ENCODE measurements at regions not wholly inside any gene's neighbourhood (a gene's known extent, or its start where the extent isn't known, plus 50 kb on each side); places are given as distances from the start of the nearest gene placed in this dataset.

DNA sequence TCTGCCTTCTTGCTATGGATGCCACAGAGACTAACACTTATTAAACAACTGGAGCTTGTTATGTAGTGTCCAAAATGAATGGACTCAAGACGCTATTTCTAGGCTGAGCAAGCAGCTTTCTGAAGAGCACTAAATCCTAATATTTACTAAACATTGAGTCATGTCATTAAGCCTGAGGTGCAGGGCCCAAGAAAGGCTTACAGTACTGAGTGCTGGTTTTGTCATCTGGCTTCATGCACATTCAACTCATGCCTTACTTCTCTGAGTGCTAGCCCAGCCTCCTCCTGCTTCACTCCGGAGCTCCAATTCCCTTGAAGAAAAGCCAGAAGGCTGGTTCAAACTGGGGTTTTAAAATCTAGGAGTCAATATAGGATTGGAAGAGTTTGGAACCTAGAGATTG is 363.3 kb upstream of the CDH5 start:
- H3K9me3 ChIP-seq (ENCODE audit: control insufficient read depth, low read length), result no peaks in the 10 kb centered on the region
- H3K27ac ChIP-seq (ENCODE audit: insufficient read depth, low read length, poor library complexity, severe bottlenecking), result no peak overlapping the region
- H3K36me3 ChIP-seq (ENCODE audit: control insufficient read depth, insufficient read depth, low read length), result no peaks in the 10 kb centered on the region
- no peak for DNase-seq
- H3K27me3 ChIP-seq (replicated peaks; ENCODE audit: control insufficient read depth, insufficient read depth, low read length, poor library complexity, severe bottlenecking), result no peaks in the 10 kb centered on the region
- no peak overlapping the region for H3K4me3 ChIP-seq (ENCODE audit: insufficient read depth, low read depth, low read length, poor library complexity, severe bottlenecking)
- H3K4me1 ChIP-seq (ENCODE audit: control insufficient read depth, insufficient read depth, low read length, poor library complexity, severe bottlenecking), result no peaks in the 10 kb centered on the region

DNA sequence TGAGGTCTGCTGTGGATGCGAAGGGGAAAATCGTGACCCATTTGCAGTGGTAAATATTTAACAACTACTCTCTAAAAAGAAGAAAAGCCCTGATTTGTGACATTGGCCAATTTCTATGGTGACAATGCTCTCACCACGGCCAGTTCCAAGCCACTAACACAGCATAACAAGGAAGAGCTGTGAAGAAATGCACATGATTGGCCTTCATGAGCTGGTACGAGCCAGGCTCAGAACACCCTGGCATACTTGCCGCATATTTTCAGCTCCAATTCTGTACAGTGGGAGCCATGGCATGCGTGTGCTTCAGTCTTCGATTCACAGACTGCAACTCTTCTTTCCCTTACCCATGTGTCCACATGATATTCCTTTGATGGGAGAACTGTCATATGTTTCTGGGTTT is 363.9 kb upstream of the CDH5 start:
- Histone ChIP-seq H3K4me1 (ENCODE audit: control insufficient read depth, insufficient read depth, low read length, poor library complexity, severe bottlenecking) (no peaks in the 10 kb centered on the region), H3K9me3 (ENCODE audit: control insufficient read depth, low read length) (no peaks in the 10 kb centered on the region), H3K4me3 (ENCODE audit: insufficient read depth, low read depth, low read length, poor library complexity, severe bottlenecking) (no peak overlapping the region), H3K27me3 (replicated peaks; ENCODE audit: control insufficient read depth, insufficient read depth, low read length, poor library complexity, severe bottlenecking) (no peaks in the 10 kb centered on the region), H3K36me3 (ENCODE audit: control insufficient read depth, insufficient read depth, low read length) (no peaks in the 10 kb centered on the region), H3K27ac (ENCODE audit: insufficient read depth, low read length, poor library complexity, severe bottlenecking) (no peak overlapping the region)
- DNase-seq, result no peak

DNA sequence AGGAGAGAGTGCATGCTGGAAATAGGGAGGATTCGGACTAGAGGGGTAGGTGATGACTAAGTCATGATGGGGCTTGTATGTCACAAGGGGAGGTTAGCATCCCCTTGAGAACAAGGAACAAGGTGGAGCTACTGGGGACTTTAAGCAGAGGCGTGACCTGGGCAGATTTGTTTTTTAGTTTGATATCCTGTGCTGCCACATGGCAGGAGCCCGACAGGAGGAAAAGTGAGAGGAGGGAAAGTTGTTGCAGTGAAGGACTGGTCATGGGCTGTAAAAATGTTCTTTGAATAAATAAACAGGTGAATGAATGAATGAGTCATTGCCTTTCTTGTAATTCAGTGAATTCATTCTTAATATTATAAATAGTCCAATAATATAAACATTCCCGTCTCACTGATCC is 365.1 kb upstream of the CDH5 start:
- no peak for DNase-seq
- Histone ChIP-seq H3K27ac (ENCODE audit: insufficient read depth, low read length, poor library complexity, severe bottlenecking) (no peak overlapping the region), H3K27me3 (replicated peaks; ENCODE audit: control insufficient read depth, insufficient read depth, low read length, poor library complexity, severe bottlenecking) (no peaks in the 10 kb centered on the region)

DNA sequence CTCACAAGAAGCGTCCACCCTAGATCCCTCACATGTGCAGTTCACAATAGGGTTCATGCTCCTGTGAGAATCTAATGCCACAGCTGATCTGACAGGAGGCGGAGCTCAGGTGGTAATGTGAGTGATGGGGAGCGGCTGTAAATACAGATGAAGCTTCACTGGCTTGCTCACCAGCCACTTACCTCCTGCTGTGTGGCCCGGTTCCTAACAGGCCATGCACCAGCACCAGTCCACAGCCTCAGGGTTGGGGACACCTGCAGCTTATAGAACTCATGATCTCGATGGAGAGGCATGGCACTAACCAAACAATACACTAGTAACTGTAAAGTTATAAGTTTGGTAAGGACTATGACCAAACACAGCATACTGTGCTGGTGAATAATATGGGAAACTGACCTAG is 368.0 kb upstream of the CDH5 start:
- Histone ChIP-seq H3K36me3 (ENCODE audit: control insufficient read depth, insufficient read depth, low read length) (no peaks in the 10 kb centered on the region), H3K4me1 (ENCODE audit: control insufficient read depth, insufficient read depth, low read length, poor library complexity, severe bottlenecking) (no peaks in the 10 kb centered on the region), H3K27ac (ENCODE audit: insufficient read depth, low read length, poor library complexity, severe bottlenecking) (no peak overlapping the region), H3K4me3 (ENCODE audit: insufficient read depth, low read depth, low read length, poor library complexity, severe bottlenecking) (no peak overlapping the region), H3K9me3 (ENCODE audit: control insufficient read depth, low read length) (no peaks in the 10 kb centered on the region), H3K27me3 (replicated peaks; ENCODE audit: control insufficient read depth, insufficient read depth, low read length, poor library complexity, severe bottlenecking) (no peaks in the 10 kb centered on the region)
- DNase-seq, result no peak

More for the DNA sequence above, 365.1 kb upstream of the CDH5 start:
- Histone ChIP-seq H3K4me3 (ENCODE audit: insufficient read depth, low read depth, low read length, poor library complexity, severe bottlenecking) (no peak overlapping the region), H3K9me3 (ENCODE audit: control insufficient read depth, low read length) (no peaks in the 10 kb centered on the region), H3K4me1 (ENCODE audit: control insufficient read depth, insufficient read depth, low read length, poor library complexity, severe bottlenecking) (no peaks in the 10 kb centered on the region), H3K36me3 (ENCODE audit: control insufficient read depth, insufficient read depth, low read length) (no peaks in the 10 kb centered on the region)

DNA sequence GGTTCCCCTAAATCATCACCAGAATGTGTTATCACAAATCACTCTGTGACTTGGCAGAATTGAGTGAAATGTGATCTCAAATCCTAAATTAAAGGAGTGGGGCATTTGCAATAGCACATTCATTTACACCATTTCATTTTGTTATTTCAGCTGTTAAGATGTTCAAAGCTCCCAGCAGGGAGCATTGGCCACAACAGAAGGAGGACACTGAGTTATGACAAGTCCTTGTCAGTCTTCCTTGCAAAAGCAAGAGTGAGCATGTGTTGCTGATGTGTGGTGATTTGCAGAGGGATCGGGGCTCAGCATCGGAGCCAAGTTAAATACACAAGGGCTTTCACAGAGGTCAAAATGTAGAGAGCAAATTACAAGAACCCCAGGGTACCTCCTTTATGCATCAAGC is 372.2 kb upstream of the CDH5 start:
- no peaks in the 10 kb centered on the region for H3K4me1 ChIP-seq (ENCODE audit: control insufficient read depth, insufficient read depth, low read length, poor library complexity, severe bottlenecking)
- DNase-seq, result no peak
- H3K9me3 ChIP-seq (ENCODE audit: control insufficient read depth, low read length), result no peaks in the 10 kb centered on the region
- no peaks in the 10 kb centered on the region for H3K27me3 ChIP-seq (replicated peaks; ENCODE audit: control insufficient read depth, insufficient read depth, low read length, poor library complexity, severe bottlenecking)
- no peak overlapping the region for H3K27ac ChIP-seq (ENCODE audit: insufficient read depth, low read length, poor library complexity, severe bottlenecking)
- H3K36me3 ChIP-seq (ENCODE audit: control insufficient read depth, insufficient read depth, low read length), result no peaks in the 10 kb centered on the region
- no peak overlapping the region for H3K4me3 ChIP-seq (ENCODE audit: insufficient read depth, low read depth, low read length, poor library complexity, severe bottlenecking)

DNA sequence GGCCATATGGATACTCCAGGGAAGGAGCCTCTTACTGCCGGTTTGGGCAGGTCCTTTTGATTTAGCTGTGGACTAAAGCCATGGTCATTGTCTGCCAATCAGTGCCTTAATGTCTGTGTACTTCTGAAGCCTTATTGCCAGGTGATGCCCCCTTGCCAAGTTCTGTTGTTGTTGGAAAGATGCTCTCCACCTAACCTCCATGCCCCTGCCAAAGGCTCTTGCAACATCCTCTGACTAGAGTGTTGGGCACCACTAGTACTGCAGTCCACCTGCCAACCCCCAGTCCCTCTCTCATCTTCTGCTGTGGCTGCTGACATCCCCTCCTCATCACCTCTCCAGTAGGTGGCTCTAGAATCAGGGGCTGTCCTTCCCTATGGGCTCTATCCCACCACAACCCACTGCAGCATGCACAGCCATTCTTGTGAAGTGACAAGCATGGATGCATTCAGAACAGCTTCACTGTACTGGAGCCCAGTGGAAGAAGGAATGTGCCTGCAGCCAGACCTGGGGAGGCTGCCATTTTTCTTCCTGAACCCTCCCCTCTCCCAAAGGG is 375.3 kb upstream of the CDH5 start:
- Histone ChIP-seq H3K4me3 (ENCODE audit: insufficient read depth, low read depth, low read length, poor library complexity, severe bottlenecking) (no peak overlapping the region), H3K9me3 (ENCODE audit: control insufficient read depth, low read length) (no peaks in the 10 kb centered on the region), H3K27me3 (replicated peaks; ENCODE audit: control insufficient read depth, insufficient read depth, low read length, poor library complexity, severe bottlenecking) (no peaks in the 10 kb centered on the region), H3K27ac (ENCODE audit: insufficient read depth, low read length, poor library complexity, severe bottlenecking) (no peak overlapping the region), H3K4me1 (ENCODE audit: control insufficient read depth, insufficient read depth, low read length, poor library complexity, severe bottlenecking) (no peaks in the 10 kb centered on the region), H3K36me3 (ENCODE audit: control insufficient read depth, insufficient read depth, low read length) (no peaks in the 10 kb centered on the region)
- no peak for DNase-seq

DNA sequence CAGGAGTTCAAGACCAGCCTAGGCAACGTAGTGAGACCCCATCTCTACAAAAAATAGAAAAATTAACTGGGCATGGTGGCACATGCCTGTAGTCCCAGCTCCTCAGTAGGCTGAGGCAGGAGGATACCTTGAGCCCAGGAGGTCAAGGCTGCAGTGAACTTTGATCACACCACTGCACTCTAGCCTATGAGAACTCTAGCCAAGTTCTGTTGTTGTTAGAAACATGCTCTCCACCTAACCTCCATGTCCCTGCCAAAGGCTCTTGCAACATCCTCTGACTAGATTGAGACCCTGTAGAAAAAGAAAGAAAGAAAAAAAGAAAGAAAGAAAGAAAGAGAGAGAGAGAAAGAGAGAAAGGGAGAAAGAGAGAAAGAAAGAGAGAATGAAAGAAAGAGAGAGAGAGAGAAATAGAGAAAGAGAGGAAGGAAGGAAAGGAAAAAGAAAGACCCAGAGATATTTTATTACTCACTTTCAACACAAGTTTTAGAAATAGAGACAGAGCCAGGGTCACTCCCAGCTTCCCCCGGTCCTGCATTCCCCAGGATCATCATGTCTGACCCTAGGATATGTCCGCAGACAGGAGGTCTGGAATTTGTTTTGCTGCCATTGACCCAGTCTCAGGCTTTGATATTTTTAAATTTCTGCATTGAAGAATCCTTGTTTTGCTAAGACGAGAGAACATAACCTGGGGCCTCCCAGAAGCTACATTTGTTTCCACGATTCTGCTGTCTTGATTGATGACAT is 376.5 kb upstream of the CDH5 start:
- Histone ChIP-seq H3K4me3 (ENCODE audit: insufficient read depth, low read depth, low read length, poor library complexity, severe bottlenecking) (no peak overlapping the region), H3K9me3 (ENCODE audit: control insufficient read depth, low read length) (no peaks in the 10 kb centered on the region), H3K27me3 (replicated peaks; ENCODE audit: control insufficient read depth, insufficient read depth, low read length, poor library complexity, severe bottlenecking) (no peaks in the 10 kb centered on the region), H3K36me3 (ENCODE audit: control insufficient read depth, insufficient read depth, low read length) (no peaks in the 10 kb centered on the region), H3K4me1 (ENCODE audit: control insufficient read depth, insufficient read depth, low read length, poor library complexity, severe bottlenecking) (no peaks in the 10 kb centered on the region), H3K27ac (ENCODE audit: insufficient read depth, low read length, poor library complexity, severe bottlenecking) (no peak overlapping the region)
- no peak for DNase-seq

DNA sequence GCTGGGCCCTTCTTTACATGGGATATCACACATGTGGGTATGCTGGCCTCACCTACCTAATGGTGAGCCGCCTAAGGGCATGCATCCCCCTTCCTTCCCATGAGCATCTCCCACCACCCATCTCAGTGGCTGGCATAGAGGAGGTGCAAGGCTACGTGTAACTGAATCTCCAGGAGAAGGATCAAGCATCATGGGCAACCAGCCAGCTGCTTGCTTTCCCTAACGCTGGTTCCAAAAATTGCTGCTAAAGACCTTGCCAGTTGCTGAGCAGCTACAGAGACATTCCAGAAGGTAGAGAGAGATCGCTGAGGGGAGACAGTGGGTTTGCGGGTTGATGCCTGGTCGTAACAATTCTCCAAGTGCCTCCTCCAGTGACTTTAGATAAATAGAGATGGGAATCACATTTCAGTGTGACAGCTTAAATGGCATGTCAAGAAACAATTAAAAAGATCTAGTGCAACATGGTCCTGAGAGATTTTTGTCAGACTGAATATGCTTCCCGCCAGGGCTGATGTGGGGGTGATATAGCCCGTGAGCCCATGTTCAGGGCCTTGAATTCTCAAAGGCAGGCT is 378.4 kb upstream of the CDH5 start:
- Histone ChIP-seq H3K4me1 (ENCODE audit: control insufficient read depth, insufficient read depth, low read length, poor library complexity, severe bottlenecking) (no peaks in the 10 kb centered on the region), H3K9me3 (ENCODE audit: control insufficient read depth, low read length) (no peaks in the 10 kb centered on the region), H3K27me3 (replicated peaks; ENCODE audit: control insufficient read depth, insufficient read depth, low read length, poor library complexity, severe bottlenecking) (no peaks in the 10 kb centered on the region), H3K4me3 (ENCODE audit: insufficient read depth, low read depth, low read length, poor library complexity, severe bottlenecking) (no peak overlapping the region), H3K36me3 (ENCODE audit: control insufficient read depth, insufficient read depth, low read length) (no peaks in the 10 kb centered on the region), H3K27ac (ENCODE audit: insufficient read depth, low read length, poor library complexity, severe bottlenecking) (no peak overlapping the region)
- no peak for DNase-seq

DNA sequence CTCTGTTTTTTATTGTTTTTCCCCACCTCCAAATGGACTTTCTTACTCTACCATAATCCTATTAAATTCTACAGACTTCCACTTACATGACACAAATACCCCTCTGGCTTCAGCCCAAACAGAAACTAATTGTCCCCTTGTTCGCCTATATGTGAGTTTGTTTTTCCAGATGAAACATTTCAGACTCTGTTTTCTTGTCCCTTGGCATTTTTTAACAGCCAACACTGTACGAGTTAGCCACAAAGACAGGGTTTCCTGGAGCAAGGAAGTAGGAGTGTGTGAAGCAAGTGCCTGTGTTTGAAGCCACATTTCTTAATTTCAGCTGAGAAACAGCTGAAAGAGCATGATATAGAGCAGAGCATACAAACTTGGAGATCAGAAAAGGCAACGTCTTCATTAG is 382.2 kb upstream of the CDH5 start:
- Histone ChIP-seq H3K9me3 (ENCODE audit: control insufficient read depth, low read length) (no peaks in the 10 kb centered on the region), H3K4me1 (ENCODE audit: control insufficient read depth, insufficient read depth, low read length, poor library complexity, severe bottlenecking) (no peaks in the 10 kb centered on the region), H3K36me3 (ENCODE audit: control insufficient read depth, insufficient read depth, low read length) (no peaks in the 10 kb centered on the region), H3K27ac (ENCODE audit: insufficient read depth, low read length, poor library complexity, severe bottlenecking) (no peak overlapping the region), H3K27me3 (replicated peaks; ENCODE audit: control insufficient read depth, insufficient read depth, low read length, poor library complexity, severe bottlenecking) (no peaks in the 10 kb centered on the region), H3K4me3 (ENCODE audit: insufficient read depth, low read depth, low read length, poor library complexity, severe bottlenecking) (no peak overlapping the region)
- no peak for DNase-seq

DNA sequence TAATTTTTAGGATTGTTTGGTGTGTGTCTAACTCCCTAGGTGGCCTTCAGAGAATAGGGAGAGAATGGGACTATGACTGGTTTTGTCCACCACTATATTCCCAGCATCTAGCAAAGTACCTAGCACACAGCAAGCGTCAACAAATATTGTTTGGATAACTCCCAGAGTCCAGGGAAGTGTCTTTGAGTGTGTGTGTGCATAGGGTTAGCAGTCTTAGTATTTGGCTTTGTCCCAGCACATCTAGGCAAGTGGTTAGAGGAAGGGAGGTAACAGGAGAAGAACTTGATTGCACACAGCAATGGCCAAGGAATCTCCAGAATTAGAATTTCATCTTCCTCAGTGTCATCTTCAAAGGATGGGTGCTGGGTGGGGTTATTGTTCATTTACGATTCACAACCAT is 385.4 kb upstream of the CDH5 start:
- no peak overlapping the region for H3K27ac ChIP-seq (ENCODE audit: insufficient read depth, low read length, poor library complexity, severe bottlenecking)
- no peaks in the 10 kb centered on the region for H3K27me3 ChIP-seq (replicated peaks; ENCODE audit: control insufficient read depth, insufficient read depth, low read length, poor library complexity, severe bottlenecking)
- DNase-seq, result no peak
- no peaks in the 10 kb centered on the region for H3K36me3 ChIP-seq (ENCODE audit: control insufficient read depth, insufficient read depth, low read length)
- no peak overlapping the region for H3K4me3 ChIP-seq (ENCODE audit: insufficient read depth, low read depth, low read length, poor library complexity, severe bottlenecking)
- H3K9me3 ChIP-seq (ENCODE audit: control insufficient read depth, low read length), result no peaks in the 10 kb centered on the region
- no peaks in the 10 kb centered on the region for H3K4me1 ChIP-seq (ENCODE audit: control insufficient read depth, insufficient read depth, low read length, poor library complexity, severe bottlenecking)
